GM23338 (cell line): ENCODE measurements at regions not wholly inside any gene's neighbourhood (a gene's known extent, or its start where the extent isn't known, plus 50 kb on each side); places are given as distances from the start of the nearest gene placed in this dataset.

Source experiments
- ATAC-seq: fragments of 200-7000 bp; cut with Tn5 transposase; 3 replicates; pipeline ENCODE4 v1.9.1; 2020
- DNase-seq: peaks from one replicate; pipeline ENCODE4 v3.0.0-alpha.2; 2015; ENCODE audit warnings: low spot score
- H2AFZ ChIP-seq: fragments of 200-600 bp; sonication (generic); 2 replicates; pipeline ENCODE4 v1.8.0; 2016; ENCODE audit warnings: antibody characterized with exemption, mild to moderate bottlenecking, moderate library complexity
- H3F3A ChIP-seq: fragments of 200-600 bp; sonication (generic); replicated peaks from 2 replicates; pipeline ENCODE4 v1.8.0; 2017; ENCODE audit warnings: antibody characterized with exemption, mixed run types, low read depth
- H3K27ac ChIP-seq: fragments of 200-600 bp; sonication (generic); 2 replicates; pipeline ENCODE4 v1.6.1; 2016; ENCODE audit warnings: low read depth
- H3K27me3 ChIP-seq: fragments of 200-600 bp; sonication (generic); 2 replicates; pipeline ENCODE4 v1.8.0; 2016; ENCODE audit warnings: mild to moderate bottlenecking, mixed run types, moderate library complexity; ENCODE audit not compliant: insufficient read depth
- H3K36me3 ChIP-seq: fragments of 200-600 bp; sonication (generic); 2 replicates; pipeline ENCODE4 v1.8.0; 2016; ENCODE audit warnings: mild to moderate bottlenecking; ENCODE audit not compliant: insufficient read depth
- H3K4me1 ChIP-seq: fragments of 200-600 bp; sonication (generic); 2 replicates; pipeline ENCODE4 v1.8.0; 2016; ENCODE audit warnings: mild to moderate bottlenecking, moderate library complexity; ENCODE audit not compliant: insufficient read depth
- H3K4me2 ChIP-seq: fragments of 200-600 bp; sonication (generic); 2 replicates; pipeline ENCODE4 v1.7.1; 2017; ENCODE audit warnings: mixed run types
- H3K4me3 ChIP-seq: fragments of 200-600 bp; sonication (generic); 2 replicates; pipeline ENCODE4 v1.6.1; 2016; ENCODE audit warnings: mixed run types
- H3K79me2 ChIP-seq: fragments of 200-600 bp; sonication (generic); replicated peaks from 2 replicates; pipeline ENCODE4 v1.8.0; 2017; ENCODE audit warnings: mild to moderate bottlenecking; ENCODE audit not compliant: insufficient read depth
- H3K9me2 ChIP-seq: fragments of 200-600 bp; sonication (generic); 2 replicates; pipeline ENCODE4 v1.8.0; 2017; ENCODE audit not compliant: insufficient read depth
- H4K20me1 ChIP-seq: fragments of 200-600 bp; sonication (generic); replicated peaks from 2 replicates; pipeline ENCODE4 v1.8.0; 2017; ENCODE audit warnings: mild to moderate bottlenecking; ENCODE audit not compliant: insufficient read depth
- H3K27ac Mint-ChIP-seq: 2 replicates; pipeline ENCODE4 v1.8.0; 2020; ENCODE audit warnings: inconsistent platforms, mild to moderate bottlenecking, moderate library complexity, mixed read lengths
- H3K27me3 Mint-ChIP-seq: 3 replicates; pipeline ENCODE4 v1.8.0; 2022; ENCODE audit warnings: low read depth, mild to moderate bottlenecking, moderate library complexity, mixed read lengths, inconsistent platforms; ENCODE audit not compliant: insufficient read depth, poor library complexity
- H3K36me3 Mint-ChIP-seq: 3 replicates; pipeline ENCODE4 v1.8.0; 2021; ENCODE audit warnings: low read depth, mild to moderate bottlenecking, inconsistent platforms, moderate library complexity, mixed read lengths
- H3K4me1 Mint-ChIP-seq: 3 replicates; pipeline ENCODE4 v1.8.0; 2020; ENCODE audit warnings: mild to moderate bottlenecking, inconsistent platforms, mixed read lengths
- H3K4me3 Mint-ChIP-seq: 3 replicates; pipeline ENCODE4 v1.8.0; 2021; ENCODE audit warnings: moderate library complexity, mild to moderate bottlenecking, inconsistent platforms, mixed read lengths
- H3K9me3 Mint-ChIP-seq: 3 replicates; pipeline ENCODE4 v1.8.0; 2020; ENCODE audit warnings: moderate library complexity, mild to moderate bottlenecking, inconsistent platforms, mixed read lengths
- CREB1 ChIP-seq: fragments of 250-450 bp; sonication (Bioruptor Pico); IDR thresholded peaks from 2 replicates; pipeline ENCODE4 v1.5.0; 2020; ENCODE audit warnings: low read depth, mild to moderate bottlenecking, moderate library complexity
- CTCF ChIP-seq, 2 experiments: fragments of 200-600 bp in 1 of 2; sonication (generic) in 1 of 2; conservative IDR thresholded peaks; 2 replicates each; pipeline versions ENCODE4 v1.5.1 to v1.6.1; 2016 to 2017; ENCODE audit warnings: antibody characterized with exemption in 2 of 2, low read depth in 2 of 2, mild to moderate bottlenecking in 2 of 2, moderate library complexity in 1 of 2
- ETS1 ChIP-seq: IDR thresholded peaks from 2 replicates; pipeline ENCODE4 v1.6.1; 2016; ENCODE audit warnings: antibody characterized with exemption
- EZH2 ChIP-seq: fragments of 200-600 bp; sonication (generic); IDR thresholded peaks from one replicate; pipeline ENCODE4 v1.8.0; 2017; ENCODE audit warnings: antibody characterized with exemption, mild to moderate bottlenecking, low read depth; ENCODE audit not compliant: unreplicated experiment
- EZH2phosphoT487 ChIP-seq: fragments of 200-600 bp; sonication (generic); IDR thresholded peaks from one replicate; pipeline ENCODE4 v1.8.1; 2018; ENCODE audit warnings: antibody characterized with exemption; ENCODE audit not compliant: unreplicated experiment
- JUNB ChIP-seq: IDR thresholded peaks from one replicate; pipeline ENCODE4 v1.6.1; 2016; ENCODE audit warnings: antibody characterized with exemption; ENCODE audit not compliant: unreplicated experiment
- NANOG ChIP-seq: IDR thresholded peaks from 2 replicates; pipeline ENCODE4 v1.6.1; 2016; ENCODE audit warnings: antibody characterized with exemption, borderline replicate concordance
- POLR2AphosphoS5 ChIP-seq: IDR thresholded peaks from 2 replicates; pipeline ENCODE4 v1.6.1; 2016; ENCODE audit warnings: antibody characterized with exemption, low read depth
- REST ChIP-seq: IDR thresholded peaks from one replicate; pipeline ENCODE4 v1.6.1; 2018; ENCODE audit warnings: antibody characterized with exemption; ENCODE audit not compliant: unreplicated experiment
- STAT1 ChIP-seq: IDR thresholded peaks from one replicate; pipeline ENCODE4 v1.6.1; 2016; ENCODE audit warnings: antibody characterized with exemption; ENCODE audit not compliant: unreplicated experiment
- ZNF114 ChIP-seq: fragments of 250-450 bp; sonication (Bioruptor Pico); IDR thresholded peaks from 2 replicates; pipeline ENCODE4 v1.5.0; 2020; ENCODE audit warnings: mild to moderate bottlenecking, moderate library complexity
- ZNF331 ChIP-seq: fragments of 250-450 bp; sonication (Bioruptor Pico); IDR thresholded peaks from 2 replicates; pipeline ENCODE4 v1.5.0; 2020; ENCODE audit warnings: low read depth, mild to moderate bottlenecking, moderate library complexity
- ZNF462 ChIP-seq: fragments of 250-450 bp; sonication (Bioruptor Pico); IDR thresholded peaks from 2 replicates; pipeline ENCODE4 v1.5.0; 2020; ENCODE audit warnings: mild to moderate bottlenecking, moderate library complexity

GRCh38 chr5:56350011-56350596 lies 117.0 kb upstream of the ANKRD55 start:
- no peaks in the 10 kb centered on the region for H3K36me3 Mint-ChIP-seq
- Histone ChIP-seq H3K4me1 (peaks cover 8% of the 10 kb centered on the region), H3K4me3 (no peak overlapping the region), H3K4me2 (no peak overlapping the region), H3K27me3 (no peaks in the 10 kb centered on the region), H3K27ac (no peak overlapping the region), H3F3A (no peaks in the 10 kb centered on the region), H2AFZ (no peak overlapping the region), H3K9me2 (no peaks in the 10 kb centered on the region), H3K79me2 (no peaks in the 10 kb centered on the region), H4K20me1 (no peaks in the 10 kb centered on the region), H3K36me3 (no peaks in the 10 kb centered on the region)
- H3K4me3 Mint-ChIP-seq, result no peak overlapping the region
- DNase-seq (no peak), ATAC-seq (no peak)
- H3K27me3 Mint-ChIP-seq, result no peaks in the 10 kb centered on the region
- H3K9me3 Mint-ChIP-seq, result no peaks in the 10 kb centered on the region
- TF ChIP-seq JUNB (no peak), ZNF462 (CRISPR knock-in tag) (no peak), ZNF331 (no peak), STAT1 (no peak), ZNF114 (CRISPR knock-in tag) (no peak), EZH2phosphoT487 (no peak), ETS1 (no peak), EZH2 (no peak), NANOG (no peak), CREB1 (CRISPR knock-in tag) (no peak), POLR2AphosphoS5 (no peak), REST (no peak), CTCF (conservative IDR thresholded peaks at IDR 0.05; ENCODE audit: low read depth in 2 of 2) (no peak)
- H3K27ac Mint-ChIP-seq, result no peak overlapping the region
- H3K4me1 Mint-ChIP-seq, result peaks cover 10% of the 10 kb centered on the region; the same call in 2 of the 3 replicates
